HG03175 (cell line): ENCODE measurements at regions not wholly inside any gene's neighbourhood (a gene's known extent, or its start where the extent isn't known, plus 50 kb on each side); places are given as distances from the start of the nearest gene placed in this dataset.
"Not testable (repeated sequence)": the region's sequence is repeated elsewhere in the genome, so short reads cannot be mapped to it uniquely, and the experiment has no call there.

Experiments
- ATAC-seq: cut with Tn5 transposase; IDR thresholded peaks from one replicate; pipeline ENCODE4 v1.9.1; 2021; ENCODE audit warnings: mild to moderate bottlenecking, moderate library complexity; ENCODE audit not compliant: unreplicated experiment

GRCh38 chr3:72052841-72053409 lies 268.0 kb upstream of the PROK2 start:
- ATAC-seq: no peak

DNA sequence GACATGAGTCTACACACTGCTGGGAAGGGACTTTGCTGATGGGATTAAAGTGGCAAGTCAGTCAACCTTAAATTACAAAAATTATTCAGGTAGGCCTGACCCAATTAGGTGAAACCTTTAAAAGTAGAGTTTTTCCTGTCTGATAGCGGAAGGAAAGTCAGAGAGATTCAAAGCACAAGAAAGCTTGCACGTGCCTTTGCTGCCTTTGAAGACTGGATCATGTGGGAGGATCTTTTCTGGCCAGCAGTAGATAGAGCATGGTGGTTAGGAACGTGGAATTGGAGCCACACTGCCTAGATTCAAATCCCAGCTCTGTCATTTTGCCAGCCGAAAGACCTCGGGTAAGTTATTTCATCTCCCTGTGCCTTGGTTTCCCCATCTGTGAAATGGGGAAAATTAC lies 265.8 kb upstream of the PROK2 start:
- ATAC-seq: no peak

DNA sequence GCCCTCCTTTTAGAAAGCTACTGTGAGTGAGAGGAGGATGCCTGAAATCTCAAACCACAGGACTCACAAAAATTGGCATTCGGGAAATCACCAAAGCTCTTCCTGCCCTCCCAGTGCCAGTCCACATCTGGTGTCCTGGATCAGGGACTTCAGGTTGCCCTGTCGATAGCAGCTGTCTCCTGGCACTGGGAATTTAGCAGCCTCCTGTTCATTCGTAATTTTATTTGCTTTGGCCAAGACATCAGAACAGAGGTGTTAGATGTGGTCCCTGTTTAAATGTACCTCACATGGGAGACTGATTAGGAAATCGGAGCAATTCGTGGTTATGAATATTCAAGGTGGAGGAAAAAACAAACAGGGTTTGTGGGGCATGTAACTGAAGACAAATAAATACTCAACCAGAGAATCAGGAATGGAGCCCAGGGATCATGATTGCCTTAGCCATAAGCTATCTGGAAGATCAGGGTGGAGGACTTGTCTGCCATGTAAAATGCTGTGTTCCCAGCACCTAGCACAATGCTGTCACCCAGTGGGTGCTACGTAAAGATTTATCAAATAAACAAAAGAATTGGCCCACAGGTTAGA lies 265.2 kb upstream of the PROK2 start:
- no peak for ATAC-seq

- ATAC-seq: no peak
Observed at GRCh38 chr3:72049300-72049699, 264.4 kb upstream of the PROK2 start.

- ATAC-seq: no peak
Observed at GRCh38 chr3:72048873-72049272, 263.9 kb upstream of the PROK2 start.

DNA sequence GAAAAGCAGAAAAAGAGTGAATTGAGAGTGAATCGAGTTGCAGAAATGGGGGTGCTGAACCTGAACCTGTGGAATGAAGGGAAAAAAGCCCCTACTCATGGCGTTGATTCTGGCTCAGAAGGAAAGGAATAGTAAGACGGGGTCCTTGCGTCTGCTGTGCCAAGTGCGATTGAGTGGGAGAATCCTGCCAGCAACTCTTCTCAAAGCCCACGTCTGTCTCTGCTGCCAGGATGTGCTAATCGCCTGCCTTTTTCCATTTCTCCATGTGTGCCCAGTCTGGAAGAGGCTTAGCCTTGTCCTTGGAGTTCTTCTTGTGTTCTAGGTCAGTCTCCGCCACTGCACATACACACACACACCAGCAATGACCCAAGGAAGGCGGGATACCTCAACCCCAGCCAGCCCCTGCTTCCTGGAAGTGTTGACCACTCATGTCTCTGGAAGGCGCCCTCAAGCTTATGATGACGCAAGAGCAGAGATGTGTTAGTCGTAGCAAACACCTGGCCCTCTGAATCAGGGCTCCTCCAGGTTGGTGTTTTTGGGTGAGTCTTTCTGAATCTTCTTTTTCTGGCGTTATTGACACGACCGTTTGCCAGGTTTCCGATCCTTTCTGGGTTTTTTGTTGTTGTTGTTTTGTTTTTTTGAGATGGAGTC lies 262.4 kb upstream of the PROK2 start:
- ATAC-seq: no peak

- ATAC-seq: no peak
Observed at GRCh38 chr3:72044231-72044855, 259.4 kb upstream of the PROK2 start.

DNA sequence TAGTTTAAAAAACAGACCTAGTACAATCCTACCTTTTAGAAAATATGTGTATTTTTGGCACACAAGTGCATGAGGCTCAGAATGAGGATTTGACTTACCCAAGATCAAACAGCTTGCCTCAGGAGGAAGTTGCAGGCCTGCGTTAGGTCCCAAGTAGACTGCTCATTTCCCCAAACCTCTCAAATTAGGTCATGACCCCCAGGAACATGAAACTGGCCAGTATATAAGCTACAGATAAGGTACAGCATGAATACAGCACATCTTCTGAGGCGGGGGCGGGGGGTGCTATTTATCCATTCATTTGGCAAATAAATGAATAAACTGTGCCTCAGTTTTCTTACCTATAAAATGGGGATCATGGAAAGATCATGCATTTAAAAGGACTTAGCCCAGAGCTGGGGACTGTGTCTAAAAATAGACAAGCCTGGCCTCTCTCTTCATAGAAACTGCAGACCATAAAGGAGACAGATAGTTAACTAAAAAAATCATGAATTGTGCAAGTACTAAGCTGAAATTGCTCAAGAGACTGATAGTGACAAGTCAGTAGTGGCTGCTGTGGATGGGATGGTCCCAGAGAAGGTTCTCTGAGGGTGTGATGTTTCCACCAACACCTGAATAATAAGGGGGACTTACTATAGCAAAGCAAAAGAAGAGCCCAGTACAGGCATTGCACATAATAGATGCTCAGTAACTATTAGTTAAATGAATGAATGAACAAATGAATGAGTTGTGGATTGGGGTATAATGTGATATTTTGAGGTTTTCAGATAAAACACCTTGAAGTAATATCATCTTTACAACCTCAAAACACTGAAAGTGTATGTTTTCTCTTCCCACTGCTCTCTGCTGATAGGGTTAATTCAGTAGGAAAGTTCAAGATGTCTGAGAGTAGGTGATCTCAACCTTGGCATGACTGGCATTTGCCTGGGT lies 258.5 kb upstream of the PROK2 start:
- peak; percentile 69 for ATAC-seq

GRCh38 chr3:72042397-72043203 lies 257.7 kb upstream of the PROK2 start:
- no peak for ATAC-seq

DNA sequence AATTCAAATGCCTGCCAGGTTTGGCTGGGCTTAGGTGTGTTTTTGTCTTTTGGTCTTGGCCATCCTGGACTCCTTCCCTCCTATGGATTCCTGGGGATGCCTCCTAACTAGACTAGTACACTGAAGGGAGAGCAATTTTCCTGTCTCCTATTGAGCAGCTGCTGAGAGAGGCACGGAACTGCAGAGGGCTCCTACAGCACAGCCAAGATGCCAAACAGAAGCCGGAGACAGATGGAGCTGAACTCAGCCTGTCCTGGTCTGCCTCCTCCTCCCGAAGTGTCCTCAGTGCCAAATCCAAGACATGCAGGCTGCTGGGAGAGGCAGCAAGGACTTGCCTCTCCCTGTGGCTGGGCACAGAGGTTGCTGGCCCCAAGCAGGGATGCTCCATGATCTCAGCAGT lies 256.6 kb upstream of the PROK2 start:
- ATAC-seq: no peak

GRCh38 chr3:72041076-72041475 lies 256.1 kb upstream of the PROK2 start:
- no peak for ATAC-seq

GRCh38 chr3:72039677-72040076 lies 254.7 kb upstream of the PROK2 start:
- no peak for ATAC-seq

- no peak for ATAC-seq
Observed at GRCh38 chr3:72036899-72037298, 252.0 kb upstream of the PROK2 start.

DNA sequence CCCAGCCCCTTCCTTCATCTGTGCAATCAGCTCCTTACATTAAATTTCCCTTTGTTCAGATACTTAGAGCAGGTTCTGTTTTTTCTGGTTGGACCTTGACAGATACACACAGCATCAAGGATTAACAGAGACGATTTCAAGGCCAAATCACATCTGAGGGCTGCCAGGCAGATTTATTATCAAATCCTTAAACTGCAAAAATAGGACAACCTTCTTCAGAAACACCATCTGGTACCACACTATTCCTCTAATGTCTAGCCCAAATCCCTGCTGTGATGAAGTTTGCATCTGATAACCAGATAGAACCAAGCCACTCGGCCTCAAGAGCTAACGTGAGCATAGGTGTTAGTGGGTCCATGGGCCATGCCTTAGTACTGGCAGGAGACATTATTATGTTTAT lies 250.7 kb upstream of the PROK2 start:
- ATAC-seq: no peak

GRCh38 chr3:72034986-72035385 lies 250.0 kb upstream of the PROK2 start:
- ATAC-seq: no peak

DNA sequence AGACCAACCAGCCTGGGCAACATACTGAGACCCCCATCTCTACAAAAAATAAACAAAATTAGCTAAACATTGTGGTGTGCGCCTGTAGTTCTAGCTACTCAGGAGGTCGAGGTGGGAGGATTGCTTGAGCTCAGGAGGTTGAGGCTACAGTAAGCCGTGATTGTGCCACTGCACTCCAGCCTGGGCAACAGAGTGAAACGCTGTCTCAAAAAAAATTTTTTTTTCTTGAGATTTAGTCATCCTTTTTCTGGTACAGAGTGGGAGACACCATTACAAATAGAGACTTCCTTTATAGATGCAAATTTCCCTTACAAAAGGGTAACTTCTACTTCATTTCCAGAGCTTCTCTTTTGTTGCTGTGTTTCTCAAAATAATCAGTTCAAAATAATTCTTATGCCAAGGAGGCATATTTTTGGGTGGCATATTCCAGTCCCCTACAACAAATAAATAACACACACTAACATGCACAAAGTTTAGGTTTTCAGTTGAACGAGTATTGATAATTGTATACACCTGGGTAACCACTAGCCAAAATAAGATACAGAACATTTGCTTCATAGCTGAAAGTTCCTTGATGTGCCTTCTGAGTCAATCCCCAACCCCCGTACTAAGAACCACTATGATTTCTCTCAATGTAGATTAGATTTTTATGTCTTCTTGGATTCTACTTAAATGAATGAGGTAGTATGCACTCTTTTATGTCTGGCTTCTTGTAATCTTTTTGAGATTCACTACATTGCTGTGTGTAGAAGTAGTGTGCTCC lies 248.9 kb upstream of the PROK2 start:
- ATAC-seq: no peak

GRCh38 chr3:72032441-72033135 lies 247.6 kb upstream of the PROK2 start:
- ATAC-seq: no peak

DNA sequence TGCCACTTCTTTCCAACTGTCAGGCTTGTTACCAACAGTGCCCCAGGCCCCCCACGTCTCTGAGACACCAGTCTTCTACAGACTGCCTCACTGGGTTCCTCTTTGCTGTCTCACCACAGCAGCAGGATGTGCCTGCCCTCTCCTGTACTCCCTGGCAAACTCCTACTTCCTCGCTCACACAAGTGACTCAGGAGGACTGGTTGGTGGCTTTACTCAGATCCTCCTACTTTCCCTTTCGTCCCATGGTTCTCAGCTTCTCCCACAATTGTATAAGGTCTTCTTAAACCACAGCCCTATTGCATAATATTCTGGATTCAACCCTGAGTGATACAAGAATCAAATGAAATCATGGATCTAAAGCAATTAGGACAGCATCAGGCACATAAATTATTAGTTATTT lies 246.6 kb upstream of the PROK2 start:
- ATAC-seq: no peak

- ATAC-seq: not testable (repeated sequence)
Observed at GRCh38 chr3:72030296-72030695, 245.3 kb upstream of the PROK2 start.
